Neural progenitor cell (in vitro differentiated cells): ENCODE measurements at regions not wholly inside any gene's neighbourhood (a gene's known extent, or its start where the extent isn't known, plus 50 kb on each side); places are given as distances from the start of the nearest gene placed in this dataset.

Source experiments
- DNase-seq: peaks from one replicate; pipeline ENCODE4 v3.0.0-alpha.2; 2016; ENCODE audit warnings: low spot score
- H2AFZ ChIP-seq: fragments of 200-600 bp; sonication (generic); replicated peaks from 2 replicates; pipeline ENCODE4 v1.6.1; 2016; ENCODE audit warnings: antibody characterized with exemption
- H3F3A ChIP-seq: fragments of 200-600 bp; sonication (generic); 2 replicates; pipeline ENCODE4 v1.6.1; 2016; ENCODE audit warnings: antibody characterized with exemption, low read depth
- H3K27ac ChIP-seq: fragments of 200-600 bp; sonication (generic); 2 replicates; pipeline ENCODE4 v1.5.1; 2016; ENCODE audit warnings: mild to moderate bottlenecking
- H3K27me3 ChIP-seq: fragments of 200-600 bp; sonication (generic); 2 replicates; pipeline ENCODE4 v1.6.1; 2016; ENCODE audit warnings: mild to moderate bottlenecking, moderate library complexity
- H3K36me3 ChIP-seq: fragments of 200-600 bp; sonication (generic); 2 replicates; pipeline ENCODE4 v1.5.1; 2016
- H3K4me1 ChIP-seq: fragments of 200-600 bp; sonication (generic); 2 replicates; pipeline ENCODE4 v1.6.1; 2016; ENCODE audit warnings: mixed run types
- H3K4me2 ChIP-seq: fragments of 200-600 bp; sonication (generic); 2 replicates; pipeline ENCODE4 v1.6.1; 2016
- H3K4me3 ChIP-seq: fragments of 200-600 bp; sonication (generic); 2 replicates; pipeline ENCODE4 v1.5.1; 2016
- H3K79me2 ChIP-seq: fragments of 200-600 bp; sonication (generic); 2 replicates; pipeline ENCODE4 v1.6.1; 2016; ENCODE audit warnings: low read depth
- H3K9ac ChIP-seq: fragments of 200-600 bp; sonication (generic); 2 replicates; pipeline ENCODE4 v1.6.1; 2016
- H3K9me3 ChIP-seq: fragments of 200-600 bp; sonication (generic); 2 replicates; pipeline ENCODE4 v1.5.1; 2016; ENCODE audit warnings: low read depth
- H4K20me1 ChIP-seq: fragments of 200-600 bp; sonication (generic); 2 replicates; pipeline ENCODE4 v1.6.1; 2016; ENCODE audit warnings: low read depth
- H3K27ac Mint-ChIP-seq: 3 replicates; pipeline ENCODE4 v1.8.0; 2021; ENCODE audit warnings: mixed read lengths
- H3K27me3 Mint-ChIP-seq: 2 replicates; pipeline ENCODE4 v1.8.0; 2022; ENCODE audit warnings: low read depth, mild to moderate bottlenecking, inconsistent platforms, moderate library complexity, mixed read lengths; ENCODE audit not compliant: insufficient read depth
- H3K36me3 Mint-ChIP-seq: 3 replicates; pipeline ENCODE4 v1.8.0; 2021; ENCODE audit warnings: mixed read lengths
- H3K4me1 Mint-ChIP-seq: 3 replicates; pipeline ENCODE4 v1.8.0; 2021; ENCODE audit warnings: mixed read lengths
- H3K4me3 Mint-ChIP-seq: 3 replicates; pipeline ENCODE4 v1.8.0; 2021; ENCODE audit warnings: mild to moderate bottlenecking, moderate library complexity, mixed read lengths
- H3K9me3 Mint-ChIP-seq: 3 replicates; pipeline ENCODE4 v1.8.0; 2020; ENCODE audit warnings: mixed read lengths
- CTCF ChIP-seq: fragments of 200-600 bp; sonication (generic); IDR thresholded peaks from 2 replicates; pipeline ENCODE4 v1.5.1; 2017; ENCODE audit warnings: antibody characterized with exemption, mild to moderate bottlenecking
- EZH2 ChIP-seq: fragments of 200-600 bp; sonication (generic); IDR thresholded peaks from 2 replicates; pipeline ENCODE4 v1.6.1; 2017; ENCODE audit warnings: antibody characterized with exemption, mild to moderate bottlenecking, moderate library complexity
- EZH2phosphoT487 ChIP-seq: fragments of 200-600 bp; sonication (generic); IDR thresholded peaks from 2 replicates; pipeline ENCODE4 v1.6.1; 2017; ENCODE audit warnings: antibody characterized with exemption

GRCh38 chr5:62124266-62124665 lies 181.7 kb upstream of the KIF2A start:
- Histone ChIP-seq H3K27ac (peak overlapping the region; percentile 29), H3K4me2 (peak overlapping the region; percentile 3), H3K9ac (no peak overlapping the region), H3K79me2 (no peaks in the 10 kb centered on the region), H3K27me3 (no peaks in the 10 kb centered on the region), H2AFZ (peak overlapping the region; percentile 57), H3K4me1 (peaks cover 11% of the 10 kb centered on the region), H3K36me3 (no peaks in the 10 kb centered on the region), H3K4me3 (no peak overlapping the region), H3K9me3 (no peaks in the 10 kb centered on the region), H4K20me1 (no peaks in the 10 kb centered on the region), H3F3A (no peaks in the 10 kb centered on the region)
- peak; percentile 26 for DNase-seq
- Mint-ChIP-seq H3K27ac (no peak overlapping the region), H3K4me1 (peaks cover 14% of the 10 kb centered on the region), H3K9me3 (no peaks in the 10 kb centered on the region), H3K4me3 (no peak overlapping the region), H3K27me3 (peaks cover 2% of the 10 kb centered on the region), H3K36me3 (no peaks in the 10 kb centered on the region)
- TF ChIP-seq EZH2 = no peak
- TF ChIP-seq CTCF = no peak
- no peak for TF ChIP-seq EZH2phosphoT487

- Histone ChIP-seq H3K9ac (no peak overlapping the region), H3K27me3 (no peaks in the 10 kb centered on the region), H3F3A (no peaks in the 10 kb centered on the region), H4K20me1 (no peaks in the 10 kb centered on the region), H3K4me3 (no peak overlapping the region), H3K4me1 (peaks cover 11% of the 10 kb centered on the region), H3K27ac (no peak overlapping the region), H3K4me2 (no peak overlapping the region), H3K79me2 (no peaks in the 10 kb centered on the region), H3K9me3 (no peaks in the 10 kb centered on the region), H2AFZ (no peak overlapping the region), H3K36me3 (no peaks in the 10 kb centered on the region)
- H3K4me1 Mint-ChIP-seq = peaks cover 14% of the 10 kb centered on the region
- TF ChIP-seq CTCF (no peak), EZH2phosphoT487 (no peak), EZH2 (no peak)
- peaks cover 2% of the 10 kb centered on the region for H3K27me3 Mint-ChIP-seq
- no peak overlapping the region for H3K4me3 Mint-ChIP-seq
- H3K9me3 Mint-ChIP-seq = no peaks in the 10 kb centered on the region
- no peak overlapping the region for H3K27ac Mint-ChIP-seq
- no peak for DNase-seq
- H3K36me3 Mint-ChIP-seq = no peaks in the 10 kb centered on the region
These were observed 179.9 kb upstream of the KIF2A start for GRCh38 chr5:62126090-62126489.

GRCh38 chr5:62127098-62127736 lies 178.8 kb upstream of the KIF2A start:
- no peaks in the 10 kb centered on the region for H3K79me2 ChIP-seq
- no peaks in the 10 kb centered on the region for H3K27me3 ChIP-seq
- H2AFZ ChIP-seq = no peak overlapping the region
- H3K4me1 Mint-ChIP-seq = peaks cover 14% of the 10 kb centered on the region
- no peaks in the 10 kb centered on the region for H3K36me3 Mint-ChIP-seq
- H3K4me1 ChIP-seq = peaks cover 11% of the 10 kb centered on the region
- H3K9me3 Mint-ChIP-seq = no peaks in the 10 kb centered on the region
- TF ChIP-seq EZH2 (no peak), EZH2phosphoT487 (no peak), CTCF (no peak)
- no peaks in the 10 kb centered on the region for H3K36me3 ChIP-seq
- H3F3A ChIP-seq = no peaks in the 10 kb centered on the region
- no peak overlapping the region for H3K4me3 Mint-ChIP-seq
- DNase-seq = no peak
- no peaks in the 10 kb centered on the region for H3K9me3 ChIP-seq
- no peak overlapping the region for H3K27ac Mint-ChIP-seq
- H3K4me2 ChIP-seq = no peak overlapping the region
- no peaks in the 10 kb centered on the region for H4K20me1 ChIP-seq
- peaks cover 2% of the 10 kb centered on the region for H3K27me3 Mint-ChIP-seq
- no peak overlapping the region for H3K4me3 ChIP-seq
- no peak overlapping the region for H3K27ac ChIP-seq
- no peak overlapping the region for H3K9ac ChIP-seq
